A673 (cell line): ENCODE measurements at regions not wholly inside any gene's neighbourhood (a gene's known extent, or its start where the extent isn't known, plus 50 kb on each side); places are given as distances from the start of the nearest gene placed in this dataset.

ENCODE experiments used
- BruUV-seq: library from RNA; stranded (reverse); fragments of 400-500 nt; replicated peaks from 2 replicates; lab custom pipeline; 2021; lab: Mats Ljungman, UMichigan
- CTCF ChIA-PET: fragments of 300-600 bp; sonication (Branson Sonifier 250); formaldehyde crosslinking; loops from one replicate; lab custom pipeline; 2022; ENCODE audit warnings: antibody characterized with exemption; lab: Charles Lee
- POLR2A ChIA-PET: fragments of 300-600 bp; sonication (Branson Sonifier 250); formaldehyde crosslinking; loops from one replicate; lab custom pipeline; 2022; ENCODE audit warnings: antibody characterized with exemption; ENCODE audit not compliant: low non-redundant PET; lab: Charles Lee
- DNase-seq: peaks from one replicate; pipeline ENCODE4 v3.0.0-alpha.2; 2015; ENCODE audit warnings: low spot score
- H3K27ac ChIP-seq: fragments of 200-600 bp; sonication (generic); 2 replicates; pipeline ENCODE4 v1.5.1; 2016; ENCODE audit warnings: mixed run types, low read depth, mild to moderate bottlenecking, mixed read lengths, antibody characterized with exemption, low read length; ENCODE audit not compliant: poor library complexity, severe bottlenecking
- H3K27me3 ChIP-seq: fragments of 200-600 bp; sonication (generic); replicated peaks from 2 replicates; pipeline ENCODE4 v1.6.1; 2017; ENCODE audit warnings: mixed run types, low read depth, mild to moderate bottlenecking, mixed read lengths, antibody characterized with exemption, low read length; ENCODE audit not compliant: insufficient read depth, poor library complexity
- H3K36me3 ChIP-seq: fragments of 200-600 bp; sonication (generic); 2 replicates; pipeline ENCODE4 v1.6.1; 2016; ENCODE audit warnings: mixed run types, mild to moderate bottlenecking, mixed read lengths, antibody characterized with exemption, low read length; ENCODE audit not compliant: insufficient read depth, poor library complexity, severe bottlenecking
- H3K4me1 ChIP-seq: fragments of 200-600 bp; sonication (generic); 2 replicates; pipeline ENCODE4 v1.6.1; 2017; ENCODE audit warnings: mixed run types, mild to moderate bottlenecking, mixed read lengths, antibody characterized with exemption, low read length; ENCODE audit not compliant: insufficient read depth, poor library complexity, severe bottlenecking
- H3K4me3 ChIP-seq: fragments of 200-600 bp; sonication (generic); 2 replicates; pipeline ENCODE4 v1.5.1; 2016; ENCODE audit warnings: low read depth, mixed run types, mild to moderate bottlenecking, mixed read lengths, low read length; ENCODE audit not compliant: poor library complexity, severe bottlenecking
- H3K9me3 ChIP-seq: fragments of 200-600 bp; sonication (generic); 2 replicates; pipeline ENCODE4 v1.6.1; 2016; ENCODE audit warnings: mixed run types, low read depth, mild to moderate bottlenecking, mixed read lengths, antibody characterized with exemption, low read length; ENCODE audit not compliant: poor library complexity, severe bottlenecking
- CTCF ChIP-seq: fragments of 300-800, 200-600 bp; sonication (generic); conservative IDR thresholded peaks from 2 replicates; pipeline ENCODE4 v1.5.1; 2017; ENCODE audit warnings: low read depth, mild to moderate bottlenecking, antibody characterized with exemption, low read length, moderate library complexity, mixed read lengths
- EZH2 ChIP-seq: fragments of 200-600 bp; sonication (generic); IDR thresholded peaks from 2 replicates; pipeline ENCODE4 v1.6.1; 2017; ENCODE audit warnings: borderline replicate concordance, low read depth, mild to moderate bottlenecking, mixed read lengths, antibody characterized with exemption, low read length; ENCODE audit not compliant: poor library complexity, severe bottlenecking
- intact Hi-C: fragments of 100-400 bp; cut with micrococcal nuclease; formaldehyde crosslinking; loops from one replicate; pipeline ENCODE4 v1.10.0; 2022; ENCODE audit not compliant: unreplicated experiment

GRCh38 chr7:1380231-1380815 is 78.9 kb downstream of the MICALL2 start:
- H3K4me3 ChIP-seq = no peak overlapping the region
- DNase-seq = no peak
- H3K27me3 ChIP-seq = peaks cover 9% of the 10 kb centered on the region
- ChIA-PET CTCF (no interaction called here), POLR2A (no interaction called here)
- no peaks in the 10 kb centered on the region for H3K9me3 ChIP-seq
- H3K36me3 ChIP-seq = no peaks in the 10 kb centered on the region
- no peak overlapping the region for H3K27ac ChIP-seq
- no peak for TF ChIP-seq CTCF
- intact Hi-C loops = no loop called here
- no peaks in the 10 kb centered on the region for H3K4me1 ChIP-seq
- no TSS peak for BruUV-seq

- no peak overlapping the region for H3K4me3 ChIP-seq
- H3K4me1 ChIP-seq = no peaks in the 10 kb centered on the region
- H3K36me3 ChIP-seq = no peaks in the 10 kb centered on the region
- H3K9me3 ChIP-seq = no peaks in the 10 kb centered on the region
- TF ChIP-seq CTCF (no peak), EZH2 (no peak)
- POLR2A ChIA-PET = no interaction called here
- H3K27ac ChIP-seq = no peak overlapping the region
- BruUV-seq = no TSS peak
- intact Hi-C loops = no loop called here
- CTCF ChIA-PET = interaction anchor here (0.6 kb wide), 1 partner anchor 196 kb away, joined by 8 read pairs; no protein-coding TSS in a partner anchor
- DNase-seq = no peak
- peaks cover 9% of the 10 kb centered on the region for H3K27me3 ChIP-seq
These were observed 78.3 kb downstream of the MICALL2 start for GRCh38 chr7:1380821-1381580.

GRCh38 chr7:1382553-1383397 is 76.5 kb downstream of the MICALL2 start:
- intact Hi-C loops = no loop called here
- Histone ChIP-seq H3K9me3 (no peaks in the 10 kb centered on the region), H3K4me1 (no peaks in the 10 kb centered on the region), H3K36me3 (no peaks in the 10 kb centered on the region), H3K4me3 (no peak overlapping the region), H3K27ac (no peak overlapping the region), H3K27me3 (peaks cover 9% of the 10 kb centered on the region)
- ChIA-PET CTCF (no interaction called here), POLR2A (no interaction called here)
- TF ChIP-seq EZH2 = no peak
- TF ChIP-seq CTCF = no peak
- DNase-seq = no peak
- BruUV-seq = no TSS peak
